Mammary epithelial cell (primary cell): ENCODE measurements at regions not wholly inside any gene's neighbourhood (a gene's known extent, or its start where the extent isn't known, plus 50 kb on each side); places are given as distances from the start of the nearest gene placed in this dataset.

Experiments
- EZH2 ChIP-seq: IDR thresholded peaks from 2 replicates; pipeline ENCODE4 v1.6.1; 2012; ENCODE audit warnings: low read length, inconsistent platforms, borderline replicate concordance
- TF ChIP-seq, protein P1 (sequence below), 2 donors: IDR thresholded peaks in 1 of 2; conservative IDR thresholded peaks in 1 of 2; 2 replicates each; pipeline ENCODE4 v1.5.1; 2011 to 2012; ENCODE audit warnings: inconsistent platforms in 2 of 2, low read length in 2 of 2, mild to moderate bottlenecking in 2 of 2, control low read depth in 1 of 2, low read depth in 1 of 2; ENCODE audit not compliant: insufficient read depth in 1 of 2; ENCODE audit errors: extremely low read depth in 1 of 2

DNA sequence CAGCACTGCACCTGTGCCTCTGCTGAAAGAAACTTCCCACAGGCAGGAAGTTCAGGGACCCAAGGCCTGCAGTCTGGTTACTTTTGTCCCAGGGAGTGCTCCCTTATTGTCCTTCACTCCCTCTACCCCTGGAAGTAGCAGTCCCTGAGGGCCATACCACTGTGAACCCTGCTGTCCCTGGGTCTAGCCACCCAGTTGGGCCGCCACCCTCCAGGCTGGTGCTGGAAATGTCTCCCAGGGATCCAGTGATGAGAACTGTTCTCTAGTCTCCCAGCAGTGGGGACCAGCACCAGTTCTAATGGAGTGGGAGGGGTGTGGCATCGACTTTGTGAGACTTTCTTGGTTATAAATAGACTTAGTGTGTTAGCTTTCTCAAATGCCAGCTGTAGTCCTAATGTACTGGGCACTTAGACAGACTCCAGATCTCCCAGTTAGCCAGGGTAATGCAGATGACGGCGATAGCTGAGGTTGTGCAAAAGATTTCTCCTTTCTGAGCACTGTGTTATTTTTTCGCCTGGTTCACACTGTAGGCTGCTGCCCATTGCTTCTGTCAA is 462.5 kb downstream of the CDH26 start:
- TF ChIP-seq, protein P1, sequence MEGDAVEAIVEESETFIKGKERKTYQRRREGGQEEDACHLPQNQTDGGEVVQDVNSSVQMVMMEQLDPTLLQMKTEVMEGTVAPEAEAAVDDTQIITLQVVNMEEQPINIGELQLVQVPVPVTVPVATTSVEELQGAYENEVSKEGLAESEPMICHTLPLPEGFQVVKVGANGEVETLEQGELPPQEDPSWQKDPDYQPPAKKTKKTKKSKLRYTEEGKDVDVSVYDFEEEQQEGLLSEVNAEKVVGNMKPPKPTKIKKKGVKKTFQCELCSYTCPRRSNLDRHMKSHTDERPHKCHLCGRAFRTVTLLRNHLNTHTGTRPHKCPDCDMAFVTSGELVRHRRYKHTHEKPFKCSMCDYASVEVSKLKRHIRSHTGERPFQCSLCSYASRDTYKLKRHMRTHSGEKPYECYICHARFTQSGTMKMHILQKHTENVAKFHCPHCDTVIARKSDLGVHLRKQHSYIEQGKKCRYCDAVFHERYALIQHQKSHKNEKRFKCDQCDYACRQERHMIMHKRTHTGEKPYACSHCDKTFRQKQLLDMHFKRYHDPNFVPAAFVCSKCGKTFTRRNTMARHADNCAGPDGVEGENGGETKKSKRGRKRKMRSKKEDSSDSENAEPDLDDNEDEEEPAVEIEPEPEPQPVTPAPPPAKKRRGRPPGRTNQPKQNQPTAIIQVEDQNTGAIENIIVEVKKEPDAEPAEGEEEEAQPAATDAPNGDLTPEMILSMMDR (conservative IDR thresholded peaks at IDR 0.05 in 1 of 2, IDR thresholded peaks at IDR 0.05 in 1 of 2; ENCODE audit: extremely low read depth in 1 of 2, insufficient read depth in 1 of 2, low read depth in 1 of 2, low read length in 2 of 2), result no peak
- no peak for TF ChIP-seq EZH2
